ENCODE measurements at regions not wholly inside any gene's neighbourhood (a gene's known extent, or its start where the extent isn't known, plus 50 kb on each side); places are given as distances from the start of the nearest gene placed in this dataset.

- Histone ChIP-seq H3K27me3 (ENCODE audit: control insufficient read depth in 2 of 2, insufficient read depth in 2 of 2, low read length in 2 of 2) (no peaks in the 10 kb centered on the region), H3K9me3 (replicated peaks; ENCODE audit: control insufficient read depth, insufficient read depth, low read depth, low read length) (no peaks in the 10 kb centered on the region), H3K36me3 (ENCODE audit: control insufficient read depth, insufficient read depth, low read length) (no peaks in the 10 kb centered on the region), H3K4me2 (ENCODE audit: insufficient read depth, low read length) (no peak overlapping the region), H3K9me1 (ENCODE audit: control insufficient read depth, insufficient read depth, low read length) (no peaks in the 10 kb centered on the region), H3K4me3 (no peak overlapping the region), H3K9ac (ENCODE audit: insufficient read depth in 1 of 2, low read depth in 2 of 2, low read length in 2 of 2) (no peak overlapping the region), H2AFZ (ENCODE audit: low read depth, low read length) (no peak overlapping the region), H3K27ac (ENCODE audit: extremely low read depth, low read depth, low read length) (no peak overlapping the region), H3K4me1 (replicated peaks in 1 of 2; ENCODE audit: control insufficient read depth in 2 of 2, insufficient read depth in 2 of 2, low read length in 2 of 2) (no peaks in the 10 kb centered on the region), H3K79me2 (ENCODE audit: control insufficient read depth, insufficient read depth, low read length) (no peaks in the 10 kb centered on the region), H4K20me1 (replicated peaks; ENCODE audit: control insufficient read depth, insufficient read depth, low read length) (no peaks in the 10 kb centered on the region)
- ChIA-PET CTCF (ENCODE audit: low intra/inter-chr PET ratio) (no interaction called here), POLR2A (no interaction called here)
- ATAC-seq (no peak), FAIRE-seq (no peak), DNase-seq (ENCODE audit: extremely low read depth in 1 of 4, low spot score in 3 of 4) (no peak)
- in situ Hi-C loops (cut with MboI) (no loop called here), intact Hi-C loops (cut with micrococcal nuclease) (no loop called here)
- no TSS peak for BruUV-seq (replicated peaks)
- 0% methylated on average over 4 of the region's 4 CpGs for WGBS (ENCODE audit: insufficient coverage, low coverage, missing lambda C conversion rate)
- TF ChIP-seq, protein P1, sequence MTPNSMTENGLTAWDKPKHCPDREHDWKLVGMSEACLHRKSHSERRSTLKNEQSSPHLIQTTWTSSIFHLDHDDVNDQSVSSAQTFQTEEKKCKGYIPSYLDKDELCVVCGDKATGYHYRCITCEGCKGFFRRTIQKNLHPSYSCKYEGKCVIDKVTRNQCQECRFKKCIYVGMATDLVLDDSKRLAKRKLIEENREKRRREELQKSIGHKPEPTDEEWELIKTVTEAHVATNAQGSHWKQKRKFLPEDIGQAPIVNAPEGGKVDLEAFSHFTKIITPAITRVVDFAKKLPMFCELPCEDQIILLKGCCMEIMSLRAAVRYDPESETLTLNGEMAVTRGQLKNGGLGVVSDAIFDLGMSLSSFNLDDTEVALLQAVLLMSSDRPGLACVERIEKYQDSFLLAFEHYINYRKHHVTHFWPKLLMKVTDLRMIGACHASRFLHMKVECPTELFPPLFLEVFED (CRISPR knock-in tag; conservative IDR thresholded peaks at IDR 0.05) = no peak
- TF ChIP-seq TFAP4 (CRISPR knock-in tag; IDR thresholded peaks at IDR 0.05; ENCODE audit: borderline replicate concordance) (no peak), SAFB (IDR thresholded peaks at IDR 0.05; ENCODE audit: borderline replicate concordance, low read depth, low read length) (no peak), MEF2D (tag; conservative IDR thresholded peaks at IDR 0.05; ENCODE audit: low read depth) (no peak), ZNF174 (CRISPR knock-in tag; IDR thresholded peaks at IDR 0.05) (no peak), ZBTB49 (CRISPR knock-in tag; IDR thresholded peaks at IDR 0.05; ENCODE audit: borderline replicate concordance) (no peak), MAFK (IDR thresholded peaks at IDR 0.05; ENCODE audit: low read length) (no peak), NFIC (IDR thresholded peaks at IDR 0.05) (no peak), ZNF184 (CRISPR knock-in tag; IDR thresholded peaks at IDR 0.05) (no peak), CSDE1 (IDR thresholded peaks at IDR 0.05) (no peak), ERF (CRISPR knock-in tag; IDR thresholded peaks at IDR 0.05) (no peak), U2AF2 (optimal IDR thresholded peaks at IDR 0.05; ENCODE audit: low read depth, low read length) (no peak), ZNF134 (CRISPR knock-in tag; conservative IDR thresholded peaks at IDR 0.05) (no peak), PHF20 (IDR thresholded peaks at IDR 0.05; ENCODE audit: partially characterized antibody) (no peak), KAT7 (CRISPR knock-in tag; IDR thresholded peaks at IDR 0.05; ENCODE audit: borderline replicate concordance) (no peak)
Measured at GRCh38 chr11:15532432-15532831, 417.7 kb downstream of the INSC start.
